SJSA1 (cell line): ENCODE measurements at regions not wholly inside any gene's neighbourhood (a gene's known extent, or its start where the extent isn't known, plus 50 kb on each side); places are given as distances from the start of the nearest gene placed in this dataset.

ENCODE experiments used
- DNase-seq, 2 experiments: peaks; one replicate each; pipeline ENCODE4 v3.0.0-alpha.2; 2015 to 2020; ENCODE audit warnings: low spot score in 2 of 2, low read depth in 1 of 2
- H3K27ac ChIP-seq: fragments of 250-450 bp; sonication (Bioruptor Pico); 2 replicates; pipeline ENCODE4 v1.5.1; 2020; ENCODE audit warnings: mild to moderate bottlenecking, moderate library complexity
- H3K27me3 ChIP-seq: fragments of 250-450 bp; sonication (Bioruptor Pico); replicated peaks from 2 replicates; pipeline ENCODE4 v1.5.1; 2020; ENCODE audit warnings: mild to moderate bottlenecking, moderate library complexity
- H3K36me3 ChIP-seq: fragments of 250-450 bp; sonication (Bioruptor Pico); 2 replicates; pipeline ENCODE4 v1.5.1; 2020; ENCODE audit warnings: mild to moderate bottlenecking
- H3K4me1 ChIP-seq: fragments of 250-450 bp; sonication (Bioruptor Pico); replicated peaks from 2 replicates; pipeline ENCODE4 v1.6.1; 2021; ENCODE audit warnings: mild to moderate bottlenecking
- H3K4me3 ChIP-seq: fragments of 250-450 bp; sonication (Bioruptor Pico); 2 replicates; pipeline ENCODE4 v1.5.1; 2020; ENCODE audit warnings: mild to moderate bottlenecking
- H3K9me3 ChIP-seq: fragments of 250-450 bp; sonication (Bioruptor Pico); replicated peaks from 2 replicates; pipeline ENCODE4 v1.5.1; 2020; ENCODE audit warnings: mild to moderate bottlenecking

DNA sequence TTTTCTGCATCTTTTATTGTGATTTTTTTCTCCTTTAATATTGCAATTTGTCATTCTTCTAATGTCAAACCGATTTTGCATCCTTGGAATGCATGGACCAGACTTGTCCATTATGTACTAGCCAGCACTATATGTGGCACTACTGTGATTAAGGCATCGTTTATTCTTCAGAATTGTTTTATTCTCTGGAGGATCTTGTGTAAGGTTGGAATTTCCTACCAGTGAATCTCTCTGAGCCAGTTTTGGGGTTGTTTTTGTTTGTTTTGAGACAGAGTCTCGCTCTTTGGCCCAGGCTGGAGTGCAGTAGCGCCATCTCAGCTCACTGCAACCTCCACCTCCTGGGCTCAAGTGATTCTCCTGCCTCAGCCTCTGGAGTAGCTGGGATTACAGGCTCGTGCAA, 58.5 kb downstream of the IGLL5 start:
- no peak overlapping the region for H3K4me3 ChIP-seq
- no peak for DNase-seq
- no peak overlapping the region for H3K27ac ChIP-seq
- H3K36me3 ChIP-seq: no peaks in the 10 kb centered on the region
- H3K27me3 ChIP-seq: no peaks in the 10 kb centered on the region
- H3K9me3 ChIP-seq: no peaks in the 10 kb centered on the region
- H3K4me1 ChIP-seq: peaks cover 10% of the 10 kb centered on the region

- no peaks in the 10 kb centered on the region for H3K27me3 ChIP-seq
- no peak overlapping the region for H3K27ac ChIP-seq
- no peaks in the 10 kb centered on the region for H3K36me3 ChIP-seq
- no peak for DNase-seq
- H3K4me1 ChIP-seq: no peaks in the 10 kb centered on the region
- H3K9me3 ChIP-seq: 0 out of 2 replicates have a peak, but pooled peaks cover 3% of the 10 kb centered on the region
- no peak overlapping the region for H3K4me3 ChIP-seq
Observed at GRCh38 chr22:22948651-22949571, 61.3 kb downstream of the IGLL5 start.

DNA sequence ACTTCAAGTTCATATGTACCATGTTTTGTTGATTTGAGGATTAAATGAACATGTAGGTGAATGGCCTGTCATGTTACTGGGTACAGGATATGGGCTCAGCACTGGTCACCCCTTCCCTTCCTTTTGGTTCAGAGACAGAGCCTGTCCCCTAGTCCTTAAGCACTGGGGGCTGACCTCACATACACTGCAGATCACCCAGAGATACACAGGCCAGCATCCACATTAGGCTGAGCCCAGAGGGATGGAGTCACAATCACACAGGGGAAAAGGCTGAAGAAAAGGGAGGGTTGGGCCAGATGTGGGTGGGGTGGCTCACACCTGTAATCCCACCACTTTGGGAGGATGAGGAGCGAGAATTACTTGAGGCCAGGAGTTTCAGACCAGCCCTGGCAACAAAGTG, 62.3 kb downstream of the IGLL5 start:
- Histone ChIP-seq H3K36me3 (no peaks in the 10 kb centered on the region), H3K27ac (no peak overlapping the region), H3K9me3 (0 out of 2 replicates have a peak, but pooled peaks cover 3% of the 10 kb centered on the region), H3K4me1 (no peaks in the 10 kb centered on the region), H3K4me3 (no peak overlapping the region), H3K27me3 (no peaks in the 10 kb centered on the region)
- no peak for DNase-seq

DNA sequence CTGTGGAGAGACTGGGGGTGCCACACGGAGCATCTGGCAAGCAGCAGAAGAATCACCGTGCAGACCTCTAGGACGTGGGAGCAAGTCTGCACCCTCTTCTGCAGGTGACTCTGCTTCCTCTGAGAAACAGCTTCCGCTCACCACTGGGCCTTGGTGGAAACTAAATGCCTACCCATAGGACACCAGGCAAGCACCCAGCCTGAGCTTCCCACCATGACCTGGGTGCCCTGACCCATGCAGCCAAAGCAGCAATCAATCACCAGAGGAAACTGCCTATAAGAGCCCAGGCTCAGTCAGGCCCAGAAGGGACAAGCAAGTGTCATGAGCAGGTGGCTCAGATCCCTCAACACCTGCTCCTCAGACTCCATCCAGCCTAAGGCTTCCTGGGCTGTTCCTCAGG, 63.4 kb downstream of the IGLL5 start:
- no peak overlapping the region for H3K27ac ChIP-seq
- no peaks in the 10 kb centered on the region for H3K36me3 ChIP-seq
- H3K27me3 ChIP-seq: no peaks in the 10 kb centered on the region
- H3K9me3 ChIP-seq: 0 out of 2 replicates have a peak, but pooled peaks cover 3% of the 10 kb centered on the region
- H3K4me1 ChIP-seq: no peaks in the 10 kb centered on the region
- H3K4me3 ChIP-seq: no peak overlapping the region
- no peak for DNase-seq

- no peak overlapping the region for H3K4me3 ChIP-seq
- H3K4me1 ChIP-seq: no peaks in the 10 kb centered on the region
- no peaks in the 10 kb centered on the region for H3K36me3 ChIP-seq
Observed at GRCh38 chr22:22952531-22953280, 65.1 kb downstream of the IGLL5 start.

DNA sequence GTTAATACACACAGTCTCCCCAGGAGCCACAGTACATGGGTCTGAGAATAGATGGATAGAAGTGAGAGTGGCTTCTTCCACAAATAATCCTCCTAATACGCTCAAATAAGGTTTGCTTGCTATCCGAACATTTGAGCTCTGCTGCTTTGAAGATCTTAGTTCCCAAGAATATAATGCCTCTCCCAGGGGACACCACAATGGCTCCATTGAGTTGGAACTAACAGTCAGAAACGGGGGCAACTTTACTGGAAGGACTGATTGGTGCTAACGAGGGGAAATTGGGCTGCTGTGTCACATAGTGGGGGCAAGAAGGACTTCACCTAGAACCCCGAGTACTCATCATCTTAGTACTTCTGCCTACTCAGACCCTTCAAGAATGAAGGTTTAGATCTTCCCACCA, 66.2 kb downstream of the IGLL5 start:
- Histone ChIP-seq H3K4me3 (no peak overlapping the region), H3K27ac (no peak overlapping the region), H3K4me1 (no peaks in the 10 kb centered on the region), H3K9me3 (0 out of 2 replicates have a peak, but pooled peaks cover 3% of the 10 kb centered on the region), H3K36me3 (no peaks in the 10 kb centered on the region), H3K27me3 (no peaks in the 10 kb centered on the region)
- no peak for DNase-seq

More at GRCh38 chr22:22952531-22953280, 65.1 kb downstream of the IGLL5 start:
- DNase-seq: no peak
- Histone ChIP-seq H3K27ac (no peak overlapping the region), H3K27me3 (no peaks in the 10 kb centered on the region), H3K9me3 (0 out of 2 replicates have a peak, but pooled peaks cover 3% of the 10 kb centered on the region)

GRCh38 chr22:22954656-22955055, 67.0 kb downstream of the IGLL5 start:
- Histone ChIP-seq H3K4me3 (no peak overlapping the region), H3K36me3 (no peaks in the 10 kb centered on the region), H3K9me3 (0 out of 2 replicates have a peak, but pooled peaks cover 3% of the 10 kb centered on the region), H3K27ac (no peak overlapping the region), H3K27me3 (no peaks in the 10 kb centered on the region), H3K4me1 (no peaks in the 10 kb centered on the region)
- DNase-seq: no peak

DNA sequence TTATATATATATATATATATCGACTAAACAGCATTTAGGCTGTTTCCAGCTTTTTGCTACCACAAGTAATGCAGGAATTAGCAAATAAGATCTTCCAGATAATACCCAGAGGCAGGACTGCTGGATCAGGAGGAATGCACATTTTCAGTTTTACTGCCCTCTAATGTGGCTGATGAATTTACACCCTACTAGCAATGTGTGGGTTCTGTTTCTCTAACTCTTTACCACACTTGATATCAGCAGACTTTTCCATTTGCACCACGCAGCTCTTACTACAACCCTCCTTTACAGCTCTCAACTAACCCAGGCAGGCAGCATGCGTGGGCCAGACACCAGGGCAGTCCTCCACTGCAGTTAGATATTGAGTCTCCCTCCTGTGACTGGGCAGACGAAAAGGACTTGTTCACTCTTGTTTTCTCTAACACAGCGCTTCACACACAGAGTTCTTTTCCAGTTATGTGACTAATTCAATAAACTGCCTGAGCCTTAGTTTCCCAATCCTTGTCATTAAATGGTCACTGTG, 67.7 kb downstream of the IGLL5 start:
- 0 out of 2 replicates have a peak, but pooled peaks cover 3% of the 10 kb centered on the region for H3K9me3 ChIP-seq
- no peak overlapping the region for H3K27ac ChIP-seq
- no peaks in the 10 kb centered on the region for H3K36me3 ChIP-seq
- H3K27me3 ChIP-seq: no peaks in the 10 kb centered on the region
- no peak for DNase-seq
- H3K4me1 ChIP-seq: no peaks in the 10 kb centered on the region
- no peak overlapping the region for H3K4me3 ChIP-seq

- no peak overlapping the region for H3K4me3 ChIP-seq
- no peaks in the 10 kb centered on the region for H3K27me3 ChIP-seq
- H3K27ac ChIP-seq: no peak overlapping the region
- H3K36me3 ChIP-seq: no peaks in the 10 kb centered on the region
- no peaks in the 10 kb centered on the region for H3K4me1 ChIP-seq
- 0 out of 2 replicates have a peak, but pooled peaks cover 3% of the 10 kb centered on the region for H3K9me3 ChIP-seq
- DNase-seq: peak; percentile 58 to 71
Observed at GRCh38 chr22:22955866-22956535, 68.4 kb downstream of the IGLL5 start.

GRCh38 chr22:22957090-22957489, 69.5 kb downstream of the IGLL5 start:
- Histone ChIP-seq H3K9me3 (no peaks in the 10 kb centered on the region), H3K27me3 (no peaks in the 10 kb centered on the region), H3K4me3 (no peak overlapping the region), H3K27ac (no peak overlapping the region), H3K36me3 (no peaks in the 10 kb centered on the region), H3K4me1 (no peaks in the 10 kb centered on the region)
- DNase-seq: no peak

DNA sequence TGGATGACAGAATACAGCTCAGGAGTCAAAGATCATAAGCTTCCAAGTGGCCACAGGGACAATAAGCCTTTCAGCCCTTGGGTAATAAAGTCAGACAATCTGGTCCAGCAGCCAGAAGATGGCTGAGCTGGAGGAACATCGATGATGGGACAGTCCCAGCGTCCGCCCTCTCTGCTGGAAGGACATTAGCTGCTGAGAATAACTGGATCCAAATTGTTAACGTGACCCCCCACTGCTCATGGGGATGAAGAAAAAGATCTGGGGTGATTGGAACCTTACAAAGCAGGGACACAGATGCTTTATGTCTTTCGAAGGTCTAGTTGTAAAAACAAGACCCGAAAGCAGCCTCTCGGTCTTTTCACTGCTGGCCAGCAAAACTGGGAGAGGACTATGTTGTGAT, 71.0 kb downstream of the IGLL5 start:
- H3K27me3 ChIP-seq: no peaks in the 10 kb centered on the region
- no peaks in the 10 kb centered on the region for H3K36me3 ChIP-seq
- H3K27ac ChIP-seq: no peak overlapping the region
- DNase-seq: no peak
- no peaks in the 10 kb centered on the region for H3K9me3 ChIP-seq
- H3K4me1 ChIP-seq: no peaks in the 10 kb centered on the region
- no peak overlapping the region for H3K4me3 ChIP-seq

DNA sequence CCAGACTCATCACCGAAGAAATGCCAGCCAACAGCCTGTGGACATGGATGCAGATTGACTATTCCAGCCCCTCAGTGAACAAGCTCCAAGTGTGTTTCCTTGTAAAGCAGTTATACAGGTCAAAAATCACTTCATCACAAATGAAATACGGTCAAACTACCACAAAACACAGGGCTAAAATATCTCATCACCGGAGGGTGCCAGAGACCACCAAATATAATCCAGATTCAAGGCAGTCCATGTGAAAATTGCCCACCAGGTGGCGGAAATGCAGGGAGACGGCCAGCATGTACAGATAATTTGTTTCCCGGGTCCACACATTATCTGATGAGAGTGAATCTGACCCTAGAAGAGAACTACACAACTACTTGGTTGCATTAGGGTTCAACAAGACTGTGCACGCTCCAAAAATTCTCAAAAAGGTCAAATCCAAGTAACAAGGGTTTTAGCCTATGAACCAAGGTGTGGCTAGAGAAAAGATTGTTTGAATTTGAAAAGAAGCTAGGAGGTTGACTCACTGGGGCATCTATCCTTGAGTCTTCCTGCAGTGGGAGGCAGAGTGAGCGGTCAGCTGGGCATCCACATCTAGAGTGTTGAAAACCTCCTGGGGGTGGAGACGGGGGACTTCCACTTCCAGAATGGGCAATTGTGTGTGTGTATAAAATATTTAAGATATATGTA, 71.7 kb downstream of the IGLL5 start:
- Histone ChIP-seq H3K4me3 (no peak overlapping the region), H3K27ac (no peak overlapping the region), H3K27me3 (no peaks in the 10 kb centered on the region), H3K9me3 (no peaks in the 10 kb centered on the region), H3K36me3 (no peaks in the 10 kb centered on the region), H3K4me1 (no peaks in the 10 kb centered on the region)
- peak; percentile 76 to 81 for DNase-seq

DNA sequence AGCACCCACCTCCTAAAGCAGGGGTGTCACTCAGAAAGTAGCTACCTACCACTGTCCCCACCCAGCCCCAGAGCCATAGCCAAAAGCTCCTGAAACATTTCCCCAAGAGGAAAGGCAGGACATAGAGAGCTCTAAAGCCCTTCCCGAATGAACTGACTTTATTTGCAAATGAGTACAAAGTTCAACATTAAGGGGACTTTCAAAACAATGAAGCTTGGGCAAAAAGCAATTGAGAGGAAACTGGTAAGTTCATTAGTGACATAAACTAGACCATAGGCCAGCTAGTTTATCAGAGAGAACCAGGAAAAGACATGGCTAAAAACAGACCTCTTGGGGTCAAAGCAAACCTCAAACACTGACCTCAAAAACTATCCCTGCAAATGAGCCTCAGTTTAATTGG, 72.7 kb downstream of the IGLL5 start:
- no peak overlapping the region for H3K4me3 ChIP-seq
- no peaks in the 10 kb centered on the region for H3K9me3 ChIP-seq
- H3K4me1 ChIP-seq: no peaks in the 10 kb centered on the region
- no peaks in the 10 kb centered on the region for H3K36me3 ChIP-seq
- DNase-seq: no peak
- H3K27ac ChIP-seq: no peak overlapping the region
- no peaks in the 10 kb centered on the region for H3K27me3 ChIP-seq
